HCT116 (cell line): ENCODE measurements at regions not wholly inside any gene's neighbourhood (a gene's known extent, or its start where the extent isn't known, plus 50 kb on each side); places are given as distances from the start of the nearest gene placed in this dataset.
"Not testable (repeated sequence)": the region's sequence is repeated elsewhere in the genome, so short reads cannot be mapped to it uniquely, and the experiment has no call there.

Experiments
- ATAC-seq: fragments of 200-7000 bp; cut with Tn5 transposase; 2 replicates; pipeline ENCODE4 v1.9.1; 2020; ENCODE audit warnings: mild to moderate bottlenecking, moderate library complexity
- BruUV-seq: library from RNA; stranded (reverse); fragments of 400-500 nt; replicated peaks from 2 replicates; lab custom pipeline; 2021; lab: Mats Ljungman, UMichigan
- CTCF ChIA-PET: fragments of 300-600 bp; sonication (Branson Sonifier 250); formaldehyde crosslinking; loops from one replicate; lab custom pipeline; 2021; ENCODE audit warnings: antibody characterized with exemption; lab: Charles Lee
- POLR2A ChIA-PET: fragments of 300-600, 350-600 bp; sonication (Branson Sonifier 250); formaldehyde crosslinking; loops from one replicate; lab custom pipeline; 2021; ENCODE audit warnings: antibody characterized with exemption; lab: Charles Lee
- RAD21 ChIA-PET, 2 experiments: fragments of 300-600 bp; sonication (Branson Sonifier 250); formaldehyde crosslinking; loops; one replicate each; lab custom pipeline; 2023; ENCODE audit warnings: low total read pairs in 2 of 2; ENCODE audit not compliant: uncharacterized antibody in 2 of 2, unreplicated experiment in 2 of 2, low non-redundant PET in 1 of 2; lab: Charles Lee
- DNase-seq: peaks from one replicate; pipeline ENCODE4 v3.0.0-alpha.2; 2010; ENCODE audit warnings: low read depth, low spot score
- H2AFZ ChIP-seq: fragments of 200-600 bp; shearing (Covaris generic), sonication (generic); 2 replicates; pipeline ENCODE4 v1.6.1; 2017; ENCODE audit warnings: low read depth, mixed run types, mixed read lengths, antibody characterized with exemption, low read length; ENCODE audit not compliant: poor library complexity, severe bottlenecking
- H3K27ac ChIP-seq: 2 replicates; pipeline ENCODE4 v1.5.1; 2012; ENCODE audit warnings: low read depth, low read length
- H3K27me3 ChIP-seq: fragments of 200-600 bp; sonication (generic); 2 replicates; pipeline ENCODE4 v1.6.1; 2016; ENCODE audit warnings: mixed run types, low read length, mixed read lengths; ENCODE audit not compliant: insufficient read depth
- H3K36me3 ChIP-seq, 2 experiments: fragments of 200-500 bp in 1 of 2; fragments of 200-600 bp in 1 of 2; sonication (Bioruptor generic) in 1 of 2; sonication (generic) in 1 of 2; 2 replicates each; pipeline versions ENCODE4 v1.5.1 to v1.6.1; 2014 to 2016; ENCODE audit warnings: low read length in 2 of 2, inconsistent platforms in 1 of 2, mixed read lengths in 1 of 2, mixed run types in 1 of 2; ENCODE audit not compliant: insufficient read depth in 2 of 2, control insufficient read depth in 1 of 2
- H3K4me1 ChIP-seq, 2 experiments: fragments of 200-600 bp in 1 of 2; sonication (generic) in 1 of 2; 2 replicates each; pipeline versions ENCODE4 v1.5.1 to v1.6.1; 2012 to 2017; ENCODE audit warnings: low read length in 2 of 2, inconsistent platforms in 1 of 2, mild to moderate bottlenecking in 1 of 2, mixed read lengths in 1 of 2, mixed run types in 1 of 2, moderate library complexity in 1 of 2; ENCODE audit not compliant: insufficient read depth in 2 of 2, control insufficient read depth in 1 of 2
- H3K4me2 ChIP-seq: fragments of 200-600 bp; sonication (generic); 2 replicates; pipeline ENCODE4 v1.6.1; 2017; ENCODE audit warnings: mixed run types, low read length, mixed read lengths
- H3K4me3 ChIP-seq, 2 experiments: fragments of 200-600 bp in 1 of 2; sonication (generic) in 1 of 2; replicated peaks in 1 of 2; 2 replicates each; pipeline ENCODE4 v1.5.1; 2011 to 2016; ENCODE audit warnings: low read length in 2 of 2, control low read depth in 1 of 2, low read depth in 1 of 2, mild to moderate bottlenecking in 1 of 2, mixed read lengths in 1 of 2, mixed run types in 1 of 2
- H3K79me2 ChIP-seq: fragments of 200-600 bp; sonication (generic); 2 replicates; pipeline ENCODE4 v1.6.1; 2017; ENCODE audit warnings: mild to moderate bottlenecking, mixed run types, low read length, moderate library complexity, mixed read lengths; ENCODE audit not compliant: insufficient read depth
- H3K9ac ChIP-seq: fragments of 200-600 bp; sonication (generic); 2 replicates; pipeline ENCODE4 v1.6.1; 2016; ENCODE audit warnings: low read length, mixed read lengths
- H3K9me2 ChIP-seq: fragments of 200-600 bp; sonication (generic), shearing (Covaris generic); 2 replicates; pipeline ENCODE4 v1.6.1; 2017; ENCODE audit warnings: mixed run types, mild to moderate bottlenecking, moderate library complexity; ENCODE audit not compliant: insufficient read depth
- H3K9me3 ChIP-seq, 2 experiments: fragments of 200-500 bp in 1 of 2; fragments of 200-600 bp in 1 of 2; sonication (Bioruptor generic) in 1 of 2; sonication (generic) in 1 of 2; 2 replicates each; pipeline ENCODE4 v1.6.1; 2014 to 2017; ENCODE audit warnings: low read length in 2 of 2, mixed read lengths in 2 of 2, inconsistent platforms in 1 of 2, low read depth in 1 of 2, mild to moderate bottlenecking in 1 of 2, mixed run types in 1 of 2, moderate library complexity in 1 of 2; ENCODE audit not compliant: control insufficient read depth in 1 of 2, insufficient read depth in 1 of 2
- H4K20me1 ChIP-seq: fragments of 200-600 bp; sonication (generic), shearing (Covaris generic); 2 replicates; pipeline ENCODE4 v1.6.1; 2017; ENCODE audit warnings: mixed run types, mild to moderate bottlenecking, moderate library complexity; ENCODE audit not compliant: insufficient read depth
- CBX3 ChIP-seq: IDR thresholded peaks from 2 replicates; pipeline ENCODE4 v1.6.1; 2012; ENCODE audit warnings: low read depth
- EGR1 ChIP-seq: IDR thresholded peaks from 2 replicates; pipeline ENCODE4 v1.6.1; 2012; ENCODE audit warnings: low read depth
- EZH2 ChIP-seq: fragments of 200-600 bp; sonication (generic); IDR thresholded peaks from 2 replicates; pipeline ENCODE4 v1.6.1; 2017; ENCODE audit warnings: antibody characterized with exemption, mixed run types
- RAD21 ChIP-seq: IDR thresholded peaks from 2 replicates; pipeline ENCODE4 v1.6.1; 2012; ENCODE audit warnings: low read depth, mild to moderate bottlenecking
- SIN3A ChIP-seq: IDR thresholded peaks from 2 replicates; pipeline ENCODE4 v1.6.1; 2012; ENCODE audit warnings: low read depth
- SP1 ChIP-seq: IDR thresholded peaks from 2 replicates; pipeline ENCODE4 v1.6.1; 2012; ENCODE audit warnings: low read depth
- SRF ChIP-seq: IDR thresholded peaks from 2 replicates; pipeline ENCODE4 v1.6.1; 2012; ENCODE audit warnings: low read depth
- TCF7L2 ChIP-seq: IDR thresholded peaks from 2 replicates; pipeline ENCODE4 v1.7.0; 2011; ENCODE audit warnings: borderline replicate concordance, inconsistent platforms; ENCODE audit not compliant: insufficient read depth, insufficient read length; ENCODE audit errors: extremely low read depth
- YY1 ChIP-seq: IDR thresholded peaks from 2 replicates; pipeline ENCODE4 v1.6.1; 2011; ENCODE audit warnings: low read length, low read depth, moderate library complexity, mild to moderate bottlenecking; ENCODE audit not compliant: insufficient replicate concordance; ENCODE audit errors: extremely low read depth
- ZBTB33 ChIP-seq: IDR thresholded peaks from 2 replicates; pipeline ENCODE4 v1.6.1; 2011; ENCODE audit warnings: mild to moderate bottlenecking, low read length, moderate library complexity; ENCODE audit not compliant: insufficient replicate concordance; ENCODE audit errors: extremely low read depth
- ZFX ChIP-seq: fragments of 450-650 bp; IDR thresholded peaks from 2 replicates; pipeline ENCODE4 v1.6.1; 2017
- ZNF274 ChIP-seq: fragments of 200-500 bp; sonication (Bioruptor generic); IDR thresholded peaks from 2 replicates; pipeline ENCODE4 v1.6.1; 2014; ENCODE audit warnings: mild to moderate bottlenecking, low read depth, low read length, inconsistent platforms
- intact Hi-C: fragments of 100-400 bp; cut with micrococcal nuclease; formaldehyde crosslinking; loops from 2 replicates; pipeline ENCODE4 v1.10.0; 2022

GRCh38 chr12:22122359-22122758 is 76.3 kb downstream of the CMAS start:
- no peak for ATAC-seq
- no TSS peak for BruUV-seq

GRCh38 chr12:22124987-22125386 is 79.0 kb downstream of the CMAS start:
- H4K20me1 ChIP-seq, result no peaks in the 10 kb centered on the region
- no peak overlapping the region for H3K4me2 ChIP-seq
- no peak overlapping the region for H3K9ac ChIP-seq
- TF ChIP-seq EZH2 (no peak), TCF7L2 (no peak), SRF (no peak), CBX3 (no peak), RAD21 (no peak), SIN3A (no peak), EGR1 (no peak), ZFX (no peak), ZNF274 (no peak)
- no peak for ATAC-seq
- no peaks in the 10 kb centered on the region for H3K9me3 ChIP-seq
- no peak overlapping the region for H2AFZ ChIP-seq
- H3K27me3 ChIP-seq, result no peaks in the 10 kb centered on the region
- ChIA-PET POLR2A (no interaction called here), CTCF (no interaction called here), RAD21 (no interaction called here)
- no peak for DNase-seq
- H3K9me2 ChIP-seq, result no peaks in the 10 kb centered on the region
- BruUV-seq, result no TSS peak
- H3K4me3 ChIP-seq, result no peak overlapping the region
- H3K27ac ChIP-seq, result no peak overlapping the region
- H3K4me1 ChIP-seq, result no peaks in the 10 kb centered on the region
- H3K79me2 ChIP-seq, result no peaks in the 10 kb centered on the region
- intact Hi-C loops, result no loop called here
- no peaks in the 10 kb centered on the region for H3K36me3 ChIP-seq

More at GRCh38 chr12:22122359-22122758, 76.3 kb downstream of the CMAS start:
- H2AFZ ChIP-seq, result no peak overlapping the region
- ChIA-PET CTCF (interaction anchor here (1.1 kb wide), 1 partner anchor 321 kb away, joined by 3 read pairs; no protein-coding TSS in a partner anchor), RAD21 (no interaction called here), POLR2A (no interaction called here)
- H3K4me1 ChIP-seq, result no peaks in the 10 kb centered on the region
- no peak overlapping the region for H3K9ac ChIP-seq
- H3K9me3 ChIP-seq, result no peaks in the 10 kb centered on the region
- DNase-seq, result no peak
- H3K4me3 ChIP-seq, result no peak overlapping the region
- no peaks in the 10 kb centered on the region for H3K27me3 ChIP-seq
- no peaks in the 10 kb centered on the region for H3K79me2 ChIP-seq
- no peak overlapping the region for H3K27ac ChIP-seq
- no peak overlapping the region for H3K4me2 ChIP-seq
- H3K36me3 ChIP-seq, result no peaks in the 10 kb centered on the region
- intact Hi-C loops, result no loop called here
- H3K9me2 ChIP-seq, result no peaks in the 10 kb centered on the region
- no peaks in the 10 kb centered on the region for H4K20me1 ChIP-seq
- TF ChIP-seq EZH2 (no peak), CBX3 (no peak), RAD21 (no peak), SP1 (no peak), ZBTB33 (no peak), YY1 (no peak), SIN3A (no peak)

- CTCF ChIA-PET, result not testable (repeated sequence)
Measured at GRCh38 chr12:22126101-22126500, 80.1 kb downstream of the CMAS start.

More at GRCh38 chr12:22126101-22126500, 80.1 kb downstream of the CMAS start:
- H3K27me3 ChIP-seq, H3K9me3 ChIP-seq, POLR2A ChIA-PET, H3K4me1 ChIP-seq, H3K4me3 ChIP-seq, BruUV-seq, H3K79me2 ChIP-seq, H3K36me3 ChIP-seq, DNase-seq, RAD21 ChIA-PET, H3K27ac ChIP-seq, H3K4me2 ChIP-seq, ATAC-seq, H2AFZ ChIP-seq, intact Hi-C loops, H4K20me1 ChIP-seq, H3K9me2 ChIP-seq, H3K9ac ChIP-seq: not testable (repeated sequence)
